GM12891 (cell line): ENCODE measurements at regions not wholly inside any gene's neighbourhood (a gene's known extent, or its start where the extent isn't known, plus 50 kb on each side); places are given as distances from the start of the nearest gene placed in this dataset.

Experiments used
- POLR2A ChIP-seq: IDR thresholded peaks from 2 replicates; pipeline ENCODE4 v1.6.1; 2011; ENCODE audit warnings: low read depth, low read length, control low read depth
- POLR2AphosphoS5 ChIP-seq: IDR thresholded peaks from 2 replicates; pipeline ENCODE4 v1.6.1; 2011; ENCODE audit warnings: low read depth, low read length, control low read depth
- SPI1 ChIP-seq: IDR thresholded peaks from 2 replicates; pipeline ENCODE4 v1.6.1; 2011; ENCODE audit warnings: low read depth, low read length, control low read depth
- TAF1 ChIP-seq: IDR thresholded peaks from 2 replicates; pipeline ENCODE4 v1.6.1; 2011; ENCODE audit warnings: low read depth, low read length, control low read depth

GRCh38 chr22:26910845-26911244 is 253.5 kb downstream of the MIAT start:
- TF ChIP-seq POLR2A (no peak), POLR2AphosphoS5 (no peak), TAF1 (no peak), SPI1 (no peak)
